Sciatic nerve (tissue), 2 donors: ENCODE measurements at regions not wholly inside any gene's neighbourhood (a gene's known extent, or its start where the extent isn't known, plus 50 kb on each side); places are given as distances from the start of the nearest gene placed in this dataset.
"Not testable (repeated sequence)": the region's sequence is repeated elsewhere in the genome, so short reads cannot be mapped to it uniquely, and the experiment has no call there.

ENCODE experiments used
- ATAC-seq: fragments of 200-7000 bp; cut with Tn5 transposase; one replicate; pipeline ENCODE4 v1.9.1; 2020; ENCODE audit warnings: mild to moderate bottlenecking, moderate library complexity
- DNase-seq: peaks from one replicate; pipeline ENCODE4 v3.0.0-alpha.2; 2020; ENCODE audit warnings: low spot score
- intact Hi-C: fragments of 100-400 bp; cut with DNase I; formaldehyde crosslinking; loops from one replicate; pipeline ENCODE4 v1.14.2; 2022
- donor health status: DM: no; HTN: no; CAD: no.
- donor health status: DM: no; HTN: no; CAD: no.

- intact Hi-C loops, result no loop called here
- ATAC-seq (no peak), DNase-seq (no peak)
Measured at GRCh38 chr7:138247081-138247480, 170.8 kb downstream of the AKR1D1 start.

GRCh38 chr7:138247568-138248333, 171.5 kb downstream of the AKR1D1 start:
- ATAC-seq (no peak), DNase-seq (no peak)
- intact Hi-C loops, result no loop called here

DNA sequence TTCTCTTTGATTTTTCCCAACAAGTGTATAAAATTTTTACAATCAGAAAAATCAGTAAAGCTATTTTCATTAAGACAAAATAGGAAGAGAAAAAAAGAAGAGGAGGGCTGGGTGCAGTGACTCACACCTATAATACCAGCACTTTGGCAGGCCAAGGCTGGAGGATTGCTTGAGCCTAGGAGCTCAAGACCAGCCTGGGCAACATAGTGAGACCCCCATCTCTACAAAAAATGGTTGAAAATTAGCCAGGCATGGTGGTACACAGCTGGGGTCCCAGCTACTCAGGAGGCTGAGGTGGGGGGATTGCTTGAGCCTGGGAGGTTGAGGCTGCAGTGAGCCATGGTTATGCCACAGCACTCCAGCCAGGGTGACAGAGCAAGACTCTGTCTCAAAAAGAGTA, 172.3 kb downstream of the AKR1D1 start:
- no peak for DNase-seq
- intact Hi-C loops, result no loop called here
- ATAC-seq, result no peak

- intact Hi-C loops, result no loop called here
- ATAC-seq, result no peak
- no peak for DNase-seq
Measured at GRCh38 chr7:138249975-138250374, 173.7 kb downstream of the AKR1D1 start.

DNA sequence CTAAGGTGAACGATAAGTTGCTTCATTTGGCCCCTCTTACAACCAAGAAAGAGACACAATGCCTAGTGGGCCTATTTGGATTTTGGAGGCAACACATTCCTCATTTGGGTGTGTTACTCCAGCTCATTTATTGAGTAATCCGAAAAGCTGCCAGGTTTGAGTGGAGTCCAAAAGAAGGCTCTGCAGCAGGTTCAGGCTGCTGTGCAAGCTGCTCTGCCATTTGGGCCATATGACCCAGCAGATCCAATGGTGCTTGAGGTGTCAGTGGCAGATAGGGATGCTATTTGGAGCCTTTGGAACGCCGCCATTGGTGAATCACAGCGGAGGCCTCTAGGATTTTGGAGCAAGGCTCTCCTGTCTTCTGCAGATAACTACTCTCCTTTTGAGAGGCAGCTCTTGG, 176.4 kb downstream of the AKR1D1 start:
- ATAC-seq, DNase-seq: not testable (repeated sequence)

GRCh38 chr7:138254444-138254843, 178.2 kb downstream of the AKR1D1 start:
- intact Hi-C loops, result no loop called here
- DNase-seq (no peak), ATAC-seq (no peak)

More for the DNA sequence above, 176.4 kb downstream of the AKR1D1 start:
- intact Hi-C loops, result not testable (repeated sequence)

GRCh38 chr7:138257459-138258196, 181.4 kb downstream of the AKR1D1 start:
- ATAC-seq, result peak; percentile 53
- intact Hi-C loops, result no loop called here
- DNase-seq, result no peak

DNA sequence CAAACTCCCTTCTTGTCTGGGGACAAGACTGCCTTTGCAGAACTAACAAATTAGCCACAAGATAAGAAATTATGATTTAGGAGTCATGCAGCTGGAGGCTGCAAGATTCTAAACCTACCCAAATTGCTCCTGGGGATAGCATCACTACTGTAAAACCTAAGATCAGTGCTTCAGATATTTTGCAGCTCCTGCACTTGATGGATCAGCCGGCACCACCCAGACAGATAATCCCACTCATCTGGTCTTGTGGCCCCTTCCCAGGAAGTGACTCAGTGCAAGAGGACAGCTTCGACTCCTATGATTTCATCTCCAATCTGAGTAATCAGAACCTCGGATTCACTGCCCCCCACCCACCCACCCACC, 181.9 kb downstream of the AKR1D1 start:
- intact Hi-C loops, result no loop called here
- DNase-seq (no peak), ATAC-seq (no peak)

GRCh38 chr7:138259675-138260074, 183.4 kb downstream of the AKR1D1 start:
- intact Hi-C loops, result no loop called here
- ATAC-seq (no peak), DNase-seq (no peak)

GRCh38 chr7:138267934-138268333, 191.7 kb downstream of the AKR1D1 start:
- intact Hi-C loops, result no loop called here
- ATAC-seq, result no peak
- DNase-seq, result no peak

GRCh38 chr7:138276891-138277290, 183.2 kb upstream of the TRIM24 start:
- no peak for DNase-seq
- intact Hi-C loops, result no loop called here
- ATAC-seq, result no peak

- DNase-seq, result no peak
- ATAC-seq, result no peak
- intact Hi-C loops, result no loop called here
Measured at GRCh38 chr7:138278601-138279000, 181.5 kb upstream of the TRIM24 start.

GRCh38 chr7:138282997-138283396, 177.1 kb upstream of the TRIM24 start:
- intact Hi-C loops, result no loop called here

GRCh38 chr7:138285129-138285528, 174.9 kb upstream of the TRIM24 start:
- DNase-seq (no peak), ATAC-seq (no peak)
- intact Hi-C loops, result no loop called here

More at GRCh38 chr7:138282997-138283396, 177.1 kb upstream of the TRIM24 start:
- ATAC-seq (no peak), DNase-seq (no peak)

GRCh38 chr7:138286846-138287245, 173.2 kb upstream of the TRIM24 start:
- no peak for DNase-seq
- intact Hi-C loops, result no loop called here
- ATAC-seq, result no peak

DNA sequence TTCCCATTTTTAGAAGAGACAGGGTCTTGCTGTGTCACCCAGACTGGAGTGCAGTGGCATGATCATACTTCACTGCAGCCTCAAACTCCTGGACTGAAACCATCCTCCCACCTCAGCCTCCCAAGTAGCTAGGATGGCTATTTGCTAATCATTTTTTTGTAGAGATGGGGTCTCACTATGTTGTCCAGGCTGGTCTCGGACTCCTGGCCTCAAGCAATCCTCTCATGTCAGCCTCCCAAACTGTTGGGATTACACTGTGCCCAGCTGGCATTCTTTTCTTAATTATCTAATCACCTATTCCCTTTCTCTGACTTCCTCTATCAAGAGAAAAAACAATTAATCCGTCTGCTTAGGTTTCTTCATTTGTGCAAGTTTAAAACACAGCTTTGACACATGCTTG, 172.5 kb upstream of the TRIM24 start:
- ATAC-seq (no peak), DNase-seq (no peak)
- intact Hi-C loops, result no loop called here

DNA sequence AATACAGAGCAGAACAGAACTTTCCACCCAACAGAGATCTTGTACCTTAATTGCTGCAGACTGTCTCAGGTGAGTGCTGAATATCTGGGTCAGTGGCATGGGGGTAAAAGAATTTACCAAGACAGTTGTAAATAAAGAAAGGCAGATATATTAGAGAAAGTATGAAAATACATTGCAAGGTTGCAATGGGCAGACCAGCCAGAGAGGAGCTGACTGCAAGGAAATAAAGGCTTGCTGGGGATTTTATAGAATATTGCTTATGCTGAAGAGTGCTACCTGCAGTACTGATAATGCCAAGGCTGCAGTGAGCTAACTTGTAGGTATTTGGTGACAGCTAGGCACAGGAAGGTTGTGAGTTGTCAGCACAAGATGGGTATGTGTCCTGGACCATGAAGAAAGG, 171.0 kb upstream of the TRIM24 start:
- intact Hi-C loops, result no loop called here
- no peak for ATAC-seq

DNA sequence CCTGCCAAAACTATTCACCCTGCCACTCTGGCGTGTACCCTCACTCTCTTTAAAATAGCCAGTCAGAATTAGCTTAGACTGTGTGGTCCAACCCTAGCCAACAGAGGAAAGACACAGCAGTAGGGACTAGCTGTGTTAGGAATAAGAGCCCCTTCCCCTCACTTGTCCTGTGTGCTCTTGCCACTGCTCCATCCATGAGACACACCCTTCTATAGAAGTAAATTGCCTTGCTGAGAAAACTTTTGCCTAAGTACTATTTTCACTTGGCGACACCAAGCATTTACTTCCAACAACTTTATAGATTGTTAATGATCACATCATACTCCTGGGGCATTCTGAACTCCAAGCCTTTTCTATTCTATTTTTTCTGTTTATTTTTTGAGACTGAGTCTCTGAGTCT, 170.2 kb upstream of the TRIM24 start:
- ATAC-seq (no peak), DNase-seq (no peak)
- intact Hi-C loops, result no loop called here

More for the DNA sequence above, 171.0 kb upstream of the TRIM24 start:
- no peak for DNase-seq

GRCh38 chr7:138292951-138293350, 167.1 kb upstream of the TRIM24 start:
- DNase-seq (no peak), ATAC-seq (no peak)
- intact Hi-C loops, result no loop called here

DNA sequence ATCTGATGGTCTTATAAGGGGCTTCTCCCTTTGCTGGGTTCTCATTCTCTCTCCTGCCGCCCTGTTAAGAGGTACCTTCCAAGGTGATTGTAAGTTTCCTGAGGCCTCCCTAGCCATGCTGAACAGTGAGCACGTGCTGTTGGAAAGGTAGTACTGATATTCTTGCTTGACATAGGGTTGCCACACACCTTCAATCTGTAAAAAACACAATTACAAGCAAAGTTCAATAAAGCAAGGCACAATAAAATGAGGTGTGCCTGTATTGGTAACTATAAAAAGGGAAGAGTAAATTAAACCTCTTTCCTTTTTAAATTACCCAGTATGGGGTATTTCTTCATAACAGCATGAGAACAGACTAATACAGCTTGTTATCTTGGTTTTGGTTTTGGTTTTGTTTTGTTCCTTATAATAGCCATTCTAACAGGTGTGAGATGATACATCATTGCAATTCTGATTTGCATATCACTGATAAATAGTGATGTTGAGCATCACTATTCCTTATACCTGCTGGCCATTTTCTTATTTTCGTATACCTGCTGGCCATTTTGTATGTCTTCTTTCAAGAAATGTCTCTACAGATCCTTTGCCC, 164.9 kb upstream of the TRIM24 start:
- DNase-seq (no peak), ATAC-seq (no peak)
- intact Hi-C loops, result no loop called here
